ENCODE measurements at regions not wholly inside any gene's neighbourhood (a gene's known extent, or its start where the extent isn't known, plus 50 kb on each side); places are given as distances from the start of the nearest gene placed in this dataset.

- TF ChIP-seq EZH2 (IDR thresholded peaks at IDR 0.05) = no peak
- no peak for TF ChIP-seq POLR2AphosphoS5 (IDR thresholded peaks at IDR 0.05; ENCODE audit: borderline replicate concordance, low read depth, low read length)
Observed at GRCh38 chr14:40806471-40806870, 800.2 kb upstream of the LRFN5 start.
